Tibial nerve (tissue), 4 donors: ENCODE measurements at regions not wholly inside any gene's neighbourhood (a gene's known extent, or its start where the extent isn't known, plus 50 kb on each side); places are given as distances from the start of the nearest gene placed in this dataset.

Source experiments
- EP300 ChIP-seq, 2 donors: sonication (generic); formaldehyde crosslinking; IDR thresholded peaks; one replicate each; pipeline ENCODE4 v1.6.1; 2017; ENCODE audit warnings: antibody characterized with exemption in 2 of 2, mild to moderate bottlenecking in 1 of 2
- TF ChIP-seq, protein P1 (sequence below), 5 experiments: fragments of 200-600 bp in 3 of 5; fragments of 450-650 bp in 2 of 5; sonication (generic) in 3 of 5; IDR thresholded peaks; one replicate each; pipeline ENCODE4 v1.5.1; 2016 to 2019; ENCODE audit warnings: antibody characterized with exemption in 5 of 5, mild to moderate bottlenecking in 3 of 5, moderate library complexity in 2 of 5

DNA sequence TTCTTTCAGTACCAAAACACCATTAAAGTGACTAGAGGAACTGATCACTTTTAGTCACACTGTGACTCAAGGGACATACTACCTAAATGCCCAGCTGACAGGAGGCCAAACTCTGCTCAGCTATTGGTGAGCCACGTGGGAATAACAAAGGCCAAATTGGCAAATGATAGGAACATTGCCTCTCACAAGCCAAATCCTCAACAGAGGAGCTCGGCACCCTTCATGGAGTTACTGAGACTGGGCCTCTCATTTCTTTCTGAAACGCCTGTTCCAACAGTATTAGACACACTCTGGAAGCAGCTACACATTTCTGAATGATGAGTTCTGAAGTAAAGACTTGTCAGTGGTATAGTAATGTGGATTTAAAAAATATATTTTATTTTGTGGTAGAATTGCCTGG lies 166.0 kb upstream of the COL8A1 start:
- TF ChIP-seq, protein P1, sequence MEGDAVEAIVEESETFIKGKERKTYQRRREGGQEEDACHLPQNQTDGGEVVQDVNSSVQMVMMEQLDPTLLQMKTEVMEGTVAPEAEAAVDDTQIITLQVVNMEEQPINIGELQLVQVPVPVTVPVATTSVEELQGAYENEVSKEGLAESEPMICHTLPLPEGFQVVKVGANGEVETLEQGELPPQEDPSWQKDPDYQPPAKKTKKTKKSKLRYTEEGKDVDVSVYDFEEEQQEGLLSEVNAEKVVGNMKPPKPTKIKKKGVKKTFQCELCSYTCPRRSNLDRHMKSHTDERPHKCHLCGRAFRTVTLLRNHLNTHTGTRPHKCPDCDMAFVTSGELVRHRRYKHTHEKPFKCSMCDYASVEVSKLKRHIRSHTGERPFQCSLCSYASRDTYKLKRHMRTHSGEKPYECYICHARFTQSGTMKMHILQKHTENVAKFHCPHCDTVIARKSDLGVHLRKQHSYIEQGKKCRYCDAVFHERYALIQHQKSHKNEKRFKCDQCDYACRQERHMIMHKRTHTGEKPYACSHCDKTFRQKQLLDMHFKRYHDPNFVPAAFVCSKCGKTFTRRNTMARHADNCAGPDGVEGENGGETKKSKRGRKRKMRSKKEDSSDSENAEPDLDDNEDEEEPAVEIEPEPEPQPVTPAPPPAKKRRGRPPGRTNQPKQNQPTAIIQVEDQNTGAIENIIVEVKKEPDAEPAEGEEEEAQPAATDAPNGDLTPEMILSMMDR (IDR thresholded peaks at IDR 0.05): no peak
- TF ChIP-seq EP300 (IDR thresholded peaks at IDR 0.05): no peak
